ENCODE measurements at regions not wholly inside any gene's neighbourhood (a gene's known extent, or its start where the extent isn't known, plus 50 kb on each side); places are given as distances from the start of the nearest gene placed in this dataset.
"Not testable (repeated sequence)": the region's sequence is repeated elsewhere in the genome, so short reads cannot be mapped to it uniquely, and the experiment has no call there.

DNA sequence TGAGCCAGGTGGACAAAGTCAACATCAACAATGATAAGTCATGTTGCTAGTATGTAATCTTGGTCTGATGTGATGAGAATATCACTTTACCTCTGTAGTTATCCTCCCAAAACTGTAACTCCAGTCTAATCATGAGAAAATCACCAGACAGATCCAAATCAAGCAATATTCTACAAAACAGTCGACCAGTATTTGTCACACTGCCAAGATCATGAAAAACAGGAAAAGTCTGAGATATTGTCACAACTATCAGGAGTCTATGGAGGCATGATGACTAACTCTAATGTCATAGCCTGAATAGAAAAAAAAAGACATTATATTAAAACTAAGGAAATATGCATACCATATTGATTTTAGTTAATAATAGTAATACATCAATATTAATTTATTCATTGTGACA, 1883.3 kb upstream of the CELF4 start:
- no peak overlapping the region for H3K4me3 ChIP-seq (replicated peaks; ENCODE audit: low read depth, low read length)
- no peaks in the 10 kb centered on the region for H3K36me3 ChIP-seq (ENCODE audit: control insufficient read depth, insufficient read depth, low read length)
- no peaks in the 10 kb centered on the region for H3K27me3 ChIP-seq (replicated peaks; ENCODE audit: control insufficient read depth, insufficient read depth, low read length)
- DNase-seq (ENCODE audit: extremely low read depth, insufficient read length): no peak
- TF ChIP-seq, protein P1, sequence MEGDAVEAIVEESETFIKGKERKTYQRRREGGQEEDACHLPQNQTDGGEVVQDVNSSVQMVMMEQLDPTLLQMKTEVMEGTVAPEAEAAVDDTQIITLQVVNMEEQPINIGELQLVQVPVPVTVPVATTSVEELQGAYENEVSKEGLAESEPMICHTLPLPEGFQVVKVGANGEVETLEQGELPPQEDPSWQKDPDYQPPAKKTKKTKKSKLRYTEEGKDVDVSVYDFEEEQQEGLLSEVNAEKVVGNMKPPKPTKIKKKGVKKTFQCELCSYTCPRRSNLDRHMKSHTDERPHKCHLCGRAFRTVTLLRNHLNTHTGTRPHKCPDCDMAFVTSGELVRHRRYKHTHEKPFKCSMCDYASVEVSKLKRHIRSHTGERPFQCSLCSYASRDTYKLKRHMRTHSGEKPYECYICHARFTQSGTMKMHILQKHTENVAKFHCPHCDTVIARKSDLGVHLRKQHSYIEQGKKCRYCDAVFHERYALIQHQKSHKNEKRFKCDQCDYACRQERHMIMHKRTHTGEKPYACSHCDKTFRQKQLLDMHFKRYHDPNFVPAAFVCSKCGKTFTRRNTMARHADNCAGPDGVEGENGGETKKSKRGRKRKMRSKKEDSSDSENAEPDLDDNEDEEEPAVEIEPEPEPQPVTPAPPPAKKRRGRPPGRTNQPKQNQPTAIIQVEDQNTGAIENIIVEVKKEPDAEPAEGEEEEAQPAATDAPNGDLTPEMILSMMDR (IDR thresholded peaks at IDR 0.05; ENCODE audit: insufficient read depth, low read length, poor library complexity, severe bottlenecking): no peak

DNA sequence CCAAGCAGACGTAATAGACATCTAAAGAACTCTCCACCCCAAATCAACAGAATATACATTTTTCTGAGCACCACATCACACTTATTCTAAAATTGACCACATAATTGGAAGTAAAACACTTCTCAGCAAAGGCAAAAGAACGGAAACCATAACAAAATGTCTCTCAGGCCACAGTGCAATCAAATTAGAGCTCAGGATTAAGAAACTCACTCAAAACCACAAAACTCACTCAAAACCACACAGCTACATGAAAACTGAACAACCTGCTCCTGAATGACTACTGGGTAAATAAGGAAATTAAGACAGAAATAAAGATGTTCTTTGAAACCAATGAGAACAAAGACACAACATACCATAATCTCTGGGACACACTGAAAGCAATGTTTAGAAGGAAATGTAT, 1879.4 kb upstream of the CELF4 start:
- not testable (repeated sequence) for H3K36me3 ChIP-seq (ENCODE audit: control insufficient read depth, insufficient read depth, low read length); H3K27me3 ChIP-seq (replicated peaks; ENCODE audit: control insufficient read depth, insufficient read depth, low read length); H3K4me3 ChIP-seq (replicated peaks; ENCODE audit: low read depth, low read length); DNase-seq (ENCODE audit: extremely low read depth, insufficient read length)

DNA sequence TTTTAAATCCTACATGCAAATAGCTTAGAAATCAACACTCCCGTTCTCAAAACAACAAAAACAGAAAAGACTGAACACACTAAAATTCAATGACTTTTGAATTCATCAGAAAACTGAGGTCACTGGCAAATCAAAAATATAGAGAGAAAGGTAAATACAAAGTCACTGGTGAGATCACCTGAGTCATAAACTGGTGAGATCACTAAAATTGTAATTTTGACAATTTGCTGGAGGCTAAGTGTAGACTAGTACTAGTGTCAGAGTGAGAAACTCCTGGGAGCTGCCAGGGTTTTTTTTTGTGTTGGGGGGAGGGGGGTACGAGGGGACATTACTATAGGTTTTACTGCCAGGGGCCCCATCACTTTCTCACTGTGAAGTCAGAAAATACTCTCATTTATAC, 1876.0 kb upstream of the CELF4 start:
- H3K27me3 ChIP-seq (replicated peaks; ENCODE audit: control insufficient read depth, insufficient read depth, low read length): no peaks in the 10 kb centered on the region
- no peak for DNase-seq (ENCODE audit: extremely low read depth, insufficient read length)
- TF ChIP-seq, protein P1 (IDR thresholded peaks at IDR 0.05; ENCODE audit: insufficient read depth, low read length, poor library complexity, severe bottlenecking): no peak
- no peak overlapping the region for H3K4me3 ChIP-seq (replicated peaks; ENCODE audit: low read depth, low read length)
- H3K36me3 ChIP-seq (ENCODE audit: control insufficient read depth, insufficient read depth, low read length): no peaks in the 10 kb centered on the region

DNA sequence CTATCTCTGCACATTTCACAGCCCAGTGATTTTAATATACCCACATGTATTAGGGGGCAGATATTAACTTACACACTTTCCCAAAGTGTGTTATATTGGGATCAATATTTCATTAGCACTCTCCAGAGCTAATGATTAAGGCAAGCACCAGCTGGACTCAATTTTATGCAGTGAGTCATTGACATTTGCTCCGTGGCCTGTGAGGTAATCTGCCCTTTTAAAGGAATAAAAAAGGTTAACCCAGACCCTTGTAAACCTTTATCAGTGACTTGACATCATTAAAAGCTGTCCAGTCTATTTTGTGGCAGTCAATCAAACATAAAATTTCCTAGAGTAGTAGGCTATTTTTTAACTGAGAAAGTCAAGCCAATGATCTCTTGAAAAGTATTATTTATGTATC, 1870.4 kb upstream of the CELF4 start:
- no peak for DNase-seq (ENCODE audit: extremely low read depth, insufficient read length)
- TF ChIP-seq, protein P1 (IDR thresholded peaks at IDR 0.05; ENCODE audit: insufficient read depth, low read length, poor library complexity, severe bottlenecking): no peak
- Histone ChIP-seq H3K4me3 (replicated peaks; ENCODE audit: low read depth, low read length) (no peak overlapping the region), H3K36me3 (ENCODE audit: control insufficient read depth, insufficient read depth, low read length) (no peaks in the 10 kb centered on the region), H3K27me3 (replicated peaks; ENCODE audit: control insufficient read depth, insufficient read depth, low read length) (no peaks in the 10 kb centered on the region)

DNA sequence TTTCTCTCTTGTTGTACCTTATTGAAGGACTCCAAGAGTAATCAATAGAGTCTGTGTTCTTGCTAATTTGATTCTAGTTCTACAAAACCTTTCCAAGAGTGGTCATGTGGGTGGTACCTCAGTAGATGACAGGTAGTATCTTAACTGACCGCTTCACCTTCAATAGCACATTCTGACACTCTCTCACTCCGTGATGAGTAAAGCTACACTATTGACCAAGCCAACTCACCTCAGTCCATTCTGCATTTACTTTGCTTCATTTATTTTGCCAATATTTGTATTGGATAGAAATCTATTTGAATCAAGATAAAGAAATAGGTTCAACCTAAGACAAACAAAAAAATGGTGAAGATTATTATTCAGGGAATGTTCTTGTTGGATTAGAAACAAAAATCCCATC, 1869.6 kb upstream of the CELF4 start:
- H3K27me3 ChIP-seq (replicated peaks; ENCODE audit: control insufficient read depth, insufficient read depth, low read length): no peaks in the 10 kb centered on the region
- no peak overlapping the region for H3K4me3 ChIP-seq (replicated peaks; ENCODE audit: low read depth, low read length)
- no peaks in the 10 kb centered on the region for H3K36me3 ChIP-seq (ENCODE audit: control insufficient read depth, insufficient read depth, low read length)
- no peak for DNase-seq (ENCODE audit: extremely low read depth, insufficient read length)
- TF ChIP-seq, protein P1 (IDR thresholded peaks at IDR 0.05; ENCODE audit: insufficient read depth, low read length, poor library complexity, severe bottlenecking): no peak

DNA sequence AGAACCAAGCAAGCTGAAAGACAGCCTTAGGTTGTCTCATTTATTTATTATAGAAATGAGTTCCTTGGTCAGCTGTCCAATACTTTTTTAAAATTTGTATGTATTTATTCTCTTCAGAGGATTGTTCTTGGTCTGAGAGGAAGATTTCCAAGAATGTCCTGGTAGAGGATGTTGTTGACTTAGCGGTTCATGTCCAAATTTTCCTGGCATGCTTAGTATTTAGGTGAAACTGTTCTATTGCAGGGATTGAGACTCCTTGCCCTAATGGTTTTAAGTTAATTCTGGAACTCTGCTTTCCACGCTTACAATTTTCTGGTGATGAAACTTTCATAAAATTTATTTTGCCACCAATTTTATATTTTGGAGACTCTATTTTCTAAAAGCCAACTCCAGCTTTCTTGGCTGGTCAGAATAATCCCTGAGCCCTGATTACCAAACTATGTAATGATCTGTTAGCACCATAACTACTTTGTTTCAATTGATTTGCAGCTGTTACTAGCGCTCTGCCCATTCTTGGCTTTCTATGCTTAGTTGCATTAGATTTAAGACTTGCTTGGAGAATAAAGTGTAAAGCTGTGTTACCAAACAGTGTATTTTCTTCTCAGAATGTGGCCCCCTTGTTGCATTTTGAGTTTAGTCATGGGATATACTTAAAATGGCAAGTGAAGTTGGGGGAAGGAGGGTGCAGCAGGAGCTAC, 1868.8 kb upstream of the CELF4 start:
- DNase-seq (ENCODE audit: extremely low read depth, insufficient read length): no peak
- H3K4me3 ChIP-seq (replicated peaks; ENCODE audit: low read depth, low read length): no peak overlapping the region
- no peaks in the 10 kb centered on the region for H3K36me3 ChIP-seq (ENCODE audit: control insufficient read depth, insufficient read depth, low read length)
- no peaks in the 10 kb centered on the region for H3K27me3 ChIP-seq (replicated peaks; ENCODE audit: control insufficient read depth, insufficient read depth, low read length)
- TF ChIP-seq, protein P1 (IDR thresholded peaks at IDR 0.05; ENCODE audit: insufficient read depth, low read length, poor library complexity, severe bottlenecking): no peak

Measured in GM06990 (cell line).